ENCODE measurements at regions not wholly inside any gene's neighbourhood (a gene's known extent, or its start where the extent isn't known, plus 50 kb on each side); places are given as distances from the start of the nearest gene placed in this dataset.

DNA sequence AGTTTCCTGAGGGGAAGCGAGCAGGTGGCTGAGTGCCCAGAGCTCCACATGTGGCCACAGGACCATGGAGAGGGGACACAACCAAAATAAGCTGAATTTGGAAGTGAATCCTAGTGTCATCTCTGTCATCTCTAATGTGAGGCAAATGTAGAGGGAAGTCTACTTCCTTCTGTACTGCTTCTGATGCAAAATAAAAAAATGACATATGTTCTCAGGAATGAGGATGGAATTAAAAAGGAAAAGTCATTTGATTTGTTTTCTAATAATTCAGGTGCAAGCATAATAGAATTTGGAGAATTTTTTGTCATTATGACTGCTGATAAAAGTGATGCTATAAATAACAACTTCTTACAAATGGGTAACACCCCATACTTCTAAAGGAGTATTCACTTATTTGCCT is 59.5 kb upstream of the POU1F1 start:
- Histone ChIP-seq H3K9me2 (ENCODE audit: insufficient read depth, low read length) (no peaks in the 10 kb centered on the region), H3K4me3 (ENCODE audit: low read length) (no peak overlapping the region), H3K27ac (ENCODE audit: low read length) (no peak overlapping the region), H3K4me2 (ENCODE audit: low read length) (no peak overlapping the region), H2AFZ (ENCODE audit: low read depth, low read length) (no peak overlapping the region), H4K20me1 (ENCODE audit: insufficient read depth) (no peaks in the 10 kb centered on the region), H3K79me2 (replicated peaks; ENCODE audit: insufficient read depth, low read length) (no peaks in the 10 kb centered on the region), H3K36me3 (ENCODE audit: insufficient read depth, low read length) (no peaks in the 10 kb centered on the region), H3F3A (ENCODE audit: insufficient read depth, low read length, poor library complexity, severe bottlenecking) (no peaks in the 10 kb centered on the region), H3K27me3 (ENCODE audit: insufficient read depth, low read depth, low read length) (no peaks in the 10 kb centered on the region), H3K9ac (ENCODE audit: low read length) (no peak overlapping the region), H3K9me3 (ENCODE audit: low read length) (no peaks in the 10 kb centered on the region)
- no peak for TF ChIP-seq EP300 (conservative IDR thresholded peaks at IDR 0.05; ENCODE audit: poor library complexity, severe bottlenecking)
- TF ChIP-seq MXI1 (conservative IDR thresholded peaks at IDR 0.05; ENCODE audit: poor library complexity, severe bottlenecking): no peak
- no peak for TF ChIP-seq RAD21 (conservative IDR thresholded peaks at IDR 0.05)
- TF ChIP-seq, protein P1, sequence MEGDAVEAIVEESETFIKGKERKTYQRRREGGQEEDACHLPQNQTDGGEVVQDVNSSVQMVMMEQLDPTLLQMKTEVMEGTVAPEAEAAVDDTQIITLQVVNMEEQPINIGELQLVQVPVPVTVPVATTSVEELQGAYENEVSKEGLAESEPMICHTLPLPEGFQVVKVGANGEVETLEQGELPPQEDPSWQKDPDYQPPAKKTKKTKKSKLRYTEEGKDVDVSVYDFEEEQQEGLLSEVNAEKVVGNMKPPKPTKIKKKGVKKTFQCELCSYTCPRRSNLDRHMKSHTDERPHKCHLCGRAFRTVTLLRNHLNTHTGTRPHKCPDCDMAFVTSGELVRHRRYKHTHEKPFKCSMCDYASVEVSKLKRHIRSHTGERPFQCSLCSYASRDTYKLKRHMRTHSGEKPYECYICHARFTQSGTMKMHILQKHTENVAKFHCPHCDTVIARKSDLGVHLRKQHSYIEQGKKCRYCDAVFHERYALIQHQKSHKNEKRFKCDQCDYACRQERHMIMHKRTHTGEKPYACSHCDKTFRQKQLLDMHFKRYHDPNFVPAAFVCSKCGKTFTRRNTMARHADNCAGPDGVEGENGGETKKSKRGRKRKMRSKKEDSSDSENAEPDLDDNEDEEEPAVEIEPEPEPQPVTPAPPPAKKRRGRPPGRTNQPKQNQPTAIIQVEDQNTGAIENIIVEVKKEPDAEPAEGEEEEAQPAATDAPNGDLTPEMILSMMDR (IDR thresholded peaks at IDR 0.05; ENCODE audit: poor library complexity, severe bottlenecking): no peak
- TF ChIP-seq, protein P2, sequence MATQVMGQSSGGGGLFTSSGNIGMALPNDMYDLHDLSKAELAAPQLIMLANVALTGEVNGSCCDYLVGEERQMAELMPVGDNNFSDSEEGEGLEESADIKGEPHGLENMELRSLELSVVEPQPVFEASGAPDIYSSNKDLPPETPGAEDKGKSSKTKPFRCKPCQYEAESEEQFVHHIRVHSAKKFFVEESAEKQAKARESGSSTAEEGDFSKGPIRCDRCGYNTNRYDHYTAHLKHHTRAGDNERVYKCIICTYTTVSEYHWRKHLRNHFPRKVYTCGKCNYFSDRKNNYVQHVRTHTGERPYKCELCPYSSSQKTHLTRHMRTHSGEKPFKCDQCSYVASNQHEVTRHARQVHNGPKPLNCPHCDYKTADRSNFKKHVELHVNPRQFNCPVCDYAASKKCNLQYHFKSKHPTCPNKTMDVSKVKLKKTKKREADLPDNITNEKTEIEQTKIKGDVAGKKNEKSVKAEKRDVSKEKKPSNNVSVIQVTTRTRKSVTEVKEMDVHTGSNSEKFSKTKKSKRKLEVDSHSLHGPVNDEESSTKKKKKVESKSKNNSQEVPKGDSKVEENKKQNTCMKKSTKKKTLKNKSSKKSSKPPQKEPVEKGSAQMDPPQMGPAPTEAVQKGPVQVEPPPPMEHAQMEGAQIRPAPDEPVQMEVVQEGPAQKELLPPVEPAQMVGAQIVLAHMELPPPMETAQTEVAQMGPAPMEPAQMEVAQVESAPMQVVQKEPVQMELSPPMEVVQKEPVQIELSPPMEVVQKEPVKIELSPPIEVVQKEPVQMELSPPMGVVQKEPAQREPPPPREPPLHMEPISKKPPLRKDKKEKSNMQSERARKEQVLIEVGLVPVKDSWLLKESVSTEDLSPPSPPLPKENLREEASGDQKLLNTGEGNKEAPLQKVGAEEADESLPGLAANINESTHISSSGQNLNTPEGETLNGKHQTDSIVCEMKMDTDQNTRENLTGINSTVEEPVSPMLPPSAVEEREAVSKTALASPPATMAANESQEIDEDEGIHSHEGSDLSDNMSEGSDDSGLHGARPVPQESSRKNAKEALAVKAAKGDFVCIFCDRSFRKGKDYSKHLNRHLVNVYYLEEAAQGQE (IDR thresholded peaks at IDR 0.05; ENCODE audit: borderline replicate concordance): no peak

DNA sequence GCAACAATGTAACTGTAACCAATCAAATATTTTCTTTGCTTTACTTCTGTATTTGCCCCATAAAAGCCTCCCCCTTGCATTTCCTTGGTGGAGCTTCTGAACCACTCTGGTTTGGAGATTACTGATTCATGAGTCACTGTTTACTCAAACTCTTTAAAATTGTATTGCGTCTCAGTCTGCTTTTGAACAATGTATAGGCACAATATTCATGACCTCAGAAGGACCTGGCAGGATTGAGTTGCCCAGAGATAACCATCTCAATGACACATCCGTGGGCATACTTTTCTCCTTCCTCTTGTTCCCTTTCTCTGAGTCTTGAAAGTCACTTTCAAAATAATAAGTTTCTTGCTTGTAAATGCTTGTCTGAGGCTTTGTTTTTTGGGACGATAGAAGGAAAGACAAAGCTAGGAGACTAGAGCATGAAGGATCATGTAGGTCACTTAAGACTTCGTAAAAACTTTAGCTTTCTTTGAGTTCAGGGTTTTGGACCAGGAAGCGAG is 57.1 kb upstream of the POU1F1 start:
- H3F3A ChIP-seq (ENCODE audit: insufficient read depth, low read length, poor library complexity, severe bottlenecking): no peaks in the 10 kb centered on the region
- H4K20me1 ChIP-seq (ENCODE audit: insufficient read depth): no peaks in the 10 kb centered on the region
- no peaks in the 10 kb centered on the region for H3K79me2 ChIP-seq (replicated peaks; ENCODE audit: insufficient read depth, low read length)
- H2AFZ ChIP-seq (ENCODE audit: low read depth, low read length): no peak overlapping the region
- H3K27ac ChIP-seq (ENCODE audit: low read length): no peak overlapping the region
- TF ChIP-seq, protein P1 (IDR thresholded peaks at IDR 0.05; ENCODE audit: poor library complexity, severe bottlenecking): no peak
- no peak for TF ChIP-seq TAF1 (IDR thresholded peaks at IDR 0.05; ENCODE audit: low read depth)
- no peak for TF ChIP-seq SMC3 (conservative IDR thresholded peaks at IDR 0.05; ENCODE audit: poor library complexity)
- TF ChIP-seq POLR2AphosphoS5 (IDR thresholded peaks at IDR 0.05): no peak
- TF ChIP-seq EZH2 (IDR thresholded peaks at IDR 0.05; ENCODE audit: borderline replicate concordance, insufficient read depth, low read length, poor library complexity, severe bottlenecking): no peak
- TF ChIP-seq, protein P2 (IDR thresholded peaks at IDR 0.05; ENCODE audit: borderline replicate concordance): no peak
- no peak for TF ChIP-seq RAD21 (conservative IDR thresholded peaks at IDR 0.05)
- no peak for TF ChIP-seq EP300 (conservative IDR thresholded peaks at IDR 0.05; ENCODE audit: poor library complexity, severe bottlenecking)
- no peak for TF ChIP-seq MXI1 (conservative IDR thresholded peaks at IDR 0.05; ENCODE audit: poor library complexity, severe bottlenecking)
- H3K36me3 ChIP-seq (ENCODE audit: insufficient read depth, low read length): no peaks in the 10 kb centered on the region
- H3K4me2 ChIP-seq (ENCODE audit: low read length): no peak overlapping the region
- H3K27me3 ChIP-seq (ENCODE audit: insufficient read depth, low read depth, low read length): no peaks in the 10 kb centered on the region
- H3K9ac ChIP-seq (ENCODE audit: low read length): no peak overlapping the region
- H3K9me2 ChIP-seq (ENCODE audit: insufficient read depth, low read length): no peaks in the 10 kb centered on the region
- no peak overlapping the region for H3K4me3 ChIP-seq (ENCODE audit: low read length)
- no peaks in the 10 kb centered on the region for H3K9me3 ChIP-seq (ENCODE audit: low read length)

Measured in neural cell (in vitro differentiated cells).